ENCODE measurements at regions not wholly inside any gene's neighbourhood (a gene's known extent, or its start where the extent isn't known, plus 50 kb on each side); places are given as distances from the start of the nearest gene placed in this dataset.

- no peak for DNase-seq
These were observed 68.3 kb upstream of the ZSWIM6 start for GRCh38 chr5:61263561-61264272.

GRCh38 chr5:61264273-61264661, 67.8 kb upstream of the ZSWIM6 start:
- DNase-seq = no peak

- DNase-seq = no peak
These were observed 64.9 kb upstream of the ZSWIM6 start for GRCh38 chr5:61267116-61267515.

GRCh38 chr5:61268871-61269270, 63.2 kb upstream of the ZSWIM6 start:
- DNase-seq = no peak

- no peak for DNase-seq
These were observed 61.4 kb upstream of the ZSWIM6 start for GRCh38 chr5:61270510-61271165.

- DNase-seq = no peak
These were observed 59.4 kb upstream of the ZSWIM6 start for GRCh38 chr5:61272688-61273087.

GRCh38 chr5:61273279-61273975, 58.6 kb upstream of the ZSWIM6 start:
- DNase-seq = no peak

- peak; percentile 43 for DNase-seq
These were observed 57.5 kb upstream of the ZSWIM6 start for GRCh38 chr5:61274511-61274911.

- DNase-seq = peak; percentile 80
These were observed 56.2 kb upstream of the ZSWIM6 start for GRCh38 chr5:61275841-61276240.

- DNase-seq = peak; percentile 65
These were observed 54.9 kb upstream of the ZSWIM6 start for GRCh38 chr5:61277190-61277589.

GRCh38 chr5:61277781-61278180, 54.3 kb upstream of the ZSWIM6 start:
- DNase-seq = no peak

- DNase-seq = peak; percentile 41
These were observed 52.3 kb upstream of the ZSWIM6 start for GRCh38 chr5:61279725-61280124.

GRCh38 chr5:61280205-61280604, 51.9 kb upstream of the ZSWIM6 start:
- peak; percentile 93 for DNase-seq

GRCh38 chr5:61280761-61281427, 51.2 kb upstream of the ZSWIM6 start:
- DNase-seq = no peak

GRCh38 chr5:61281686-61282085, 50.4 kb upstream of the ZSWIM6 start:
- DNase-seq = no peak

All from fibroblast of skin of right quadriceps (primary cell).